Heart left ventricle (tissue), 13 donors: ENCODE measurements at regions not wholly inside any gene's neighbourhood (a gene's known extent, or its start where the extent isn't known, plus 50 kb on each side); places are given as distances from the start of the nearest gene placed in this dataset.

Experiments used
- CTCF ChIP-seq, 12 donors: fragments of 200-600 bp; sonication (generic) in 4 of 12; IDR thresholded peaks; one replicate each; pipeline versions ENCODE4 v1.5.0 to v1.8.0; 2018 to 2022; ENCODE audit warnings: antibody characterized with exemption in 12 of 12, mild to moderate bottlenecking in 5 of 12
- POLR2A ChIP-seq, 2 donors: fragments of 450-650 bp; IDR thresholded peaks; one replicate each; pipeline ENCODE4 v1.6.1; 2017; ENCODE audit warnings: antibody characterized with exemption in 2 of 2, mild to moderate bottlenecking in 2 of 2, moderate library complexity in 2 of 2
- donor health status: ischemic (EF 13 %, LVEDD 7.1; RV severe dilation, severe dysfunction).
- donor health status: DM: no; HTN: yes; CAD: no.
- donor health status: DM: no; HTN: no; CAD: no.
- donor health status: ischemic (EF 25% LVEDD 6.9; RV normal size, moderate dysfunction).
- donor health status: ischemic (EF 25% LVEDD 5.7; RV mildly dilated, moderate dysfunction).
- donor health status: ischemic (EF 35%, LVEDD 5.7; RV mildly dilated, moderate dysfunction).
- donor health status: nonischemic (EF 11% LVEDD 7.7; RV severe dilation, severe dysfunction).
- donor health status: DM: yes; HTN: yes; CAD: no.
- donor health status: PGD.
- donor health status: ischemic (EF 29% LVEDD 5.4; RV normal size, mild dysfunction).
- donor health status: nonischemic (EF 23%, LVEDD 6.1; RV moderate dilation, normal function).

- TF ChIP-seq CTCF (IDR thresholded peaks at IDR 0.05) (no peak), POLR2A (IDR thresholded peaks at IDR 0.05) (no peak)
Measured at GRCh38 chr5:3695818-3696217, 100.2 kb downstream of the IRX1 start.
